Smooth muscle cell (in vitro differentiated cells): ENCODE measurements at regions not wholly inside any gene's neighbourhood (a gene's known extent, or its start where the extent isn't known, plus 50 kb on each side); places are given as distances from the start of the nearest gene placed in this dataset.

Experiments used
- DNase-seq: peaks from one replicate; lab custom pipeline; 2025; ENCODE audit not compliant: unreplicated experiment; lab: John Stamatoyannopoulos, UW
- H2AFZ ChIP-seq: fragments of 200-600 bp; sonication (generic); 2 replicates; pipeline ENCODE4 v1.6.0; 2016; ENCODE audit warnings: antibody characterized with exemption, low read depth, mild to moderate bottlenecking
- H3F3A ChIP-seq: fragments of 200-600 bp; sonication (generic); 2 replicates; pipeline ENCODE4 v1.6.0; 2017; ENCODE audit warnings: antibody characterized with exemption, low read depth
- H3K27ac ChIP-seq: fragments of 200-600 bp; sonication (generic); 2 replicates; pipeline ENCODE4 v1.5.1; 2016; ENCODE audit warnings: low read depth, mild to moderate bottlenecking
- H3K27me3 ChIP-seq: fragments of 200-600 bp; sonication (generic); 2 replicates; pipeline ENCODE4 v1.6.1; 2016; ENCODE audit warnings: low read depth, mild to moderate bottlenecking
- H3K36me3 ChIP-seq: fragments of 200-600 bp; sonication (generic); 2 replicates; pipeline ENCODE4 v1.5.1; 2016; ENCODE audit warnings: low read depth
- H3K4me1 ChIP-seq: fragments of 200-600 bp; sonication (generic); 2 replicates; pipeline ENCODE4 v1.5.1; 2016; ENCODE audit warnings: low read depth
- H3K4me2 ChIP-seq: fragments of 200-600 bp; sonication (generic); 2 replicates; pipeline ENCODE4 v1.6.0; 2016; ENCODE audit warnings: mild to moderate bottlenecking
- H3K4me3 ChIP-seq: fragments of 200-600 bp; sonication (generic); 2 replicates; pipeline ENCODE4 v1.5.1; 2016; ENCODE audit warnings: mild to moderate bottlenecking
- H3K79me2 ChIP-seq: fragments of 200-600 bp; sonication (generic); 2 replicates; pipeline ENCODE4 v1.6.0; 2016; ENCODE audit warnings: low read depth, mild to moderate bottlenecking
- H3K9ac ChIP-seq: fragments of 200-600 bp; sonication (generic); 2 replicates; pipeline ENCODE4 v1.6.0; 2016; ENCODE audit warnings: low read depth
- H3K9me3 ChIP-seq: fragments of 200-600 bp; sonication (generic); replicated peaks from 2 replicates; pipeline ENCODE4 v1.5.1; 2016; ENCODE audit warnings: low read depth
- H4K20me1 ChIP-seq: fragments of 200-600 bp; sonication (generic); 2 replicates; pipeline ENCODE4 v1.6.0; 2016; ENCODE audit warnings: low read depth
- WGBS: methylation state at CpG from one replicate; pipeline ENCODE4 v1.1.7; 2016; ENCODE audit warnings: low lambda C conversion rate; 5-methylcytosine and 5-hydroxymethylcytosine counted together
- TF ChIP-seq, protein P1 (sequence below): fragments of 200-600 bp; sonication (generic); IDR thresholded peaks from 2 replicates; pipeline ENCODE4 v1.5.1; 2017; ENCODE audit warnings: borderline replicate concordance, mild to moderate bottlenecking, antibody characterized with exemption; ENCODE audit not compliant: insufficient read depth, poor library complexity, severe bottlenecking

DNA sequence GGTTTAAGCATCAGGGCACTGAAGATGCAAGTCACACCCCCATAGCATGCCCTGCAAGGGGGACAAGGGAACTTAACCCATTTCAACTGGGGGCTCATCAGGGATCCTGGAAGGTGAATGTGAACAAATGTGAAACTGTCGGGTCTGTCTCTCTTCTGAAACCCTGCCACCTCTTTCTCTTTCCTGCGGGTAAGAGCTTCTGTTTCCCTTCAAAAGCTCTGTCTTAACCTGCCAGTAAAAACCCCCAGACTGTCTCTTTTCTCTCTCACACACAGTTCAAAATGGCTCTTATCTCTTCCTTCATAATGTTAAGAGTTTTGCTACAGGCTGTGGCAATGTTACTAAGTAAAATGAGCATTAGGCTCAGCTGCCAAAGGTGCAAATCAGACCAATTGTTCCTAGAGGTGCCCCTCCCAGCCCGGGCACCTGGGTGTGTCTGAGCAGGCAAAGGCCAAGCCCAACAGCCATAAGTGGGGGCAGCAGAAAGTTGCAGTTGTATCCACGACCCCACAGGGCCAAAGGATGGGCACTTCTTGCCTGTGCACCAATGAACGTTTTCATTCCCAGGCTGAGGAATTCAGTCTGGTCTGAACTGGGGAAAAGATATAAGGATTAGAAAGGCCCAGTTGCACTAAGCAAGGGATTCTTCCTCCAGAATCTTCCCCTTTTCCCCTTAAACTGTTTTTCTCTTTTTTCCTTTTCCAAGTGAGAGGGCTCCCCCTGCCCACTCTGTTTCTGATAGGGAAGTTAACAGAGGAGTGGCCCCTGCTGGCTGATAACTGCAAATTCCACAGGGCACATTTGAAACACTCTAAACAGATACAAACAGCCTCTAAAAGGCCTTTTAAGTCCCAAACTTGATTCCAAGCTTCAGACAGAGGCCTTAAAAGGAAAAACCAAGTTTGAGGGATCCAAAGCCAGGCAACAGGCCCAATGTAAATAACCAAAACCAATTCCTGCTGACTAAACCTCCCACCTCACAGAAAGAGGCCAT is 113.8 kb upstream of the EPHA6 start:
- Histone ChIP-seq H3K4me2 (peak overlapping the region; percentile 26), H3K27ac (peak overlapping the region; percentile 38), H2AFZ (peak overlapping the region; percentile 66), H3K4me3 (no peak overlapping the region), H4K20me1 (no peaks in the 10 kb centered on the region), H3F3A (no peaks in the 10 kb centered on the region), H3K36me3 (no peaks in the 10 kb centered on the region), H3K27me3 (no peaks in the 10 kb centered on the region), H3K79me2 (no peaks in the 10 kb centered on the region), H3K9me3 (no peaks in the 10 kb centered on the region), H3K9ac (no peak overlapping the region), H3K4me1 (no peaks in the 10 kb centered on the region)
- TF ChIP-seq, protein P1, sequence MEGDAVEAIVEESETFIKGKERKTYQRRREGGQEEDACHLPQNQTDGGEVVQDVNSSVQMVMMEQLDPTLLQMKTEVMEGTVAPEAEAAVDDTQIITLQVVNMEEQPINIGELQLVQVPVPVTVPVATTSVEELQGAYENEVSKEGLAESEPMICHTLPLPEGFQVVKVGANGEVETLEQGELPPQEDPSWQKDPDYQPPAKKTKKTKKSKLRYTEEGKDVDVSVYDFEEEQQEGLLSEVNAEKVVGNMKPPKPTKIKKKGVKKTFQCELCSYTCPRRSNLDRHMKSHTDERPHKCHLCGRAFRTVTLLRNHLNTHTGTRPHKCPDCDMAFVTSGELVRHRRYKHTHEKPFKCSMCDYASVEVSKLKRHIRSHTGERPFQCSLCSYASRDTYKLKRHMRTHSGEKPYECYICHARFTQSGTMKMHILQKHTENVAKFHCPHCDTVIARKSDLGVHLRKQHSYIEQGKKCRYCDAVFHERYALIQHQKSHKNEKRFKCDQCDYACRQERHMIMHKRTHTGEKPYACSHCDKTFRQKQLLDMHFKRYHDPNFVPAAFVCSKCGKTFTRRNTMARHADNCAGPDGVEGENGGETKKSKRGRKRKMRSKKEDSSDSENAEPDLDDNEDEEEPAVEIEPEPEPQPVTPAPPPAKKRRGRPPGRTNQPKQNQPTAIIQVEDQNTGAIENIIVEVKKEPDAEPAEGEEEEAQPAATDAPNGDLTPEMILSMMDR = peak; percentile 26
- 26% methylated on average over 5 of the region's 5 CpGs for WGBS
- DNase-seq = no peak

DNA sequence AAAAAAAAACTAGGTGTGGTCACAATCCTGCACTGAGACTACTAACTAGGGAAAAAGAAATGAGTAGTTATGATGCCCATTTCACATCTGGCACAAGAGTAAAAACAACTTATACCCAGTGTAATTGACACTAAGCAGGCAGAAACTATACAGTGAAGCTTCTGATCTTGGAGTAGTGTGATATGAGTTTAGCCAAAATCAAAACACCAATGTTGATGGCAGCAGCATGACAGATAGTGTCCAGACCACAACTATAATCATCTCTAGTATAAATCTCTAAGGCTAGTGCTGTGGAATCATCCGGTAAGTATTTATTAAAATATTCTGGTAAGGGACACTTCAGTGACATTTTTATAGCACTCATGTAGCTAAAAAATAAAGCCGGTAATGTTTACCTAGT is 108.5 kb upstream of the EPHA6 start:
- H3K4me2 ChIP-seq = peak overlapping the region; percentile 76
- no peaks in the 10 kb centered on the region for H3K9me3 ChIP-seq
- WGBS = 41% methylated on average over 2 of the region's 2 CpGs
- no peak overlapping the region for H3K4me3 ChIP-seq
- no peaks in the 10 kb centered on the region for H3K4me1 ChIP-seq
- no peaks in the 10 kb centered on the region for H3K36me3 ChIP-seq
- no peak overlapping the region for H3K9ac ChIP-seq
- no peaks in the 10 kb centered on the region for H3K79me2 ChIP-seq
- no peak for DNase-seq
- H3F3A ChIP-seq = no peaks in the 10 kb centered on the region
- H3K27me3 ChIP-seq = no peaks in the 10 kb centered on the region
- peak overlapping the region; percentile 1 for H2AFZ ChIP-seq
- H4K20me1 ChIP-seq = no peaks in the 10 kb centered on the region
- TF ChIP-seq, protein P1 = no peak
- H3K27ac ChIP-seq = peak overlapping the region; percentile 56

- no peak for DNase-seq
- Histone ChIP-seq H3K9ac (no peak overlapping the region), H3K4me1 (no peaks in the 10 kb centered on the region), H2AFZ (peak overlapping the region; percentile 1), H3K9me3 (no peaks in the 10 kb centered on the region), H3K79me2 (no peaks in the 10 kb centered on the region), H3F3A (no peaks in the 10 kb centered on the region), H4K20me1 (no peaks in the 10 kb centered on the region), H3K4me2 (peak overlapping the region; percentile 76), H3K27ac (no peak overlapping the region), H3K27me3 (no peaks in the 10 kb centered on the region), H3K4me3 (no peak overlapping the region), H3K36me3 (no peaks in the 10 kb centered on the region)
- TF ChIP-seq, protein P1 = no peak
Observed at GRCh38 chr3:96706509-96706908, 107.9 kb upstream of the EPHA6 start.
